K562 (cell line): ENCODE measurements at regions not wholly inside any gene's neighbourhood (a gene's known extent, or its start where the extent isn't known, plus 50 kb on each side); places are given as distances from the start of the nearest gene placed in this dataset.

ENCODE experiments used
- ATAC-seq: fragments of 200-7000 bp; cut with Tn5 transposase; 3 replicates; pipeline ENCODE4 v1.9.1; 2020; ENCODE audit warnings: moderate library complexity
- BruUV-seq: library from RNA; stranded (reverse); fragments of 400-500 nt; replicated peaks from 2 replicates; lab custom pipeline; 2021; lab: Mats Ljungman, UMichigan
- CTCF ChIA-PET: fragments of 300-600 bp; formaldehyde crosslinking; extraction: SDS; loops from one replicate; lab custom pipeline; 2021; ENCODE audit warnings: low intra/inter-chr PET ratio; lab: Yijun Ruan, JAX
- POLR2A ChIA-PET: fragments of 300-600, 350-650 bp; sonication (Branson Sonifier 250); formaldehyde crosslinking; extraction: SDS; loops from one replicate; lab custom pipeline; 2021; ENCODE audit warnings: antibody characterized with exemption, inconsistent platforms; lab: Yijun Ruan, JAX
- DNase-seq, 4 experiments: peaks; one replicate each; pipeline versions ENCODE4 v3.0.0 to v3.0.0-alpha.2; 2011 to 2018; ENCODE audit warnings: low spot score in 3 of 4, mixed read lengths in 3 of 4; ENCODE audit errors: extremely low read depth in 1 of 4
- FAIRE-seq: peaks from 2 replicates; lab custom pipeline; 2011; peaks lifted over from hg19 to GRCh38; lab: Jason Lieb, UNC
- H2AFZ ChIP-seq: 2 replicates; pipeline ENCODE4 v1.6.0; 2011; ENCODE audit warnings: low read depth, low read length, control low read depth, inconsistent platforms
- H3K27ac ChIP-seq: fragments of 200-600 bp; 3 replicates; pipeline ENCODE4 v1.8.0; 2011; ENCODE audit warnings: low read depth, mild to moderate bottlenecking, control low read depth, inconsistent platforms, low read length, moderate library complexity, mixed read lengths; ENCODE audit errors: extremely low read depth
- H3K27me3 ChIP-seq, 2 experiments: fragments of 300-600 bp in 1 of 2; 2 replicates in 1 of 2; 3 replicates in 1 of 2; pipeline versions ENCODE4 v1.6.0 to v1.8.0; 2011; ENCODE audit warnings: inconsistent platforms in 2 of 2, low read length in 2 of 2, mild to moderate bottlenecking in 1 of 2, mixed read lengths in 1 of 2, moderate library complexity in 1 of 2; ENCODE audit not compliant: control insufficient read depth in 2 of 2, insufficient read depth in 2 of 2
- H3K36me3 ChIP-seq: fragments of 300-600 bp; 3 replicates; pipeline ENCODE4 v1.8.0; 2011; ENCODE audit warnings: mild to moderate bottlenecking, low read length, inconsistent platforms; ENCODE audit not compliant: control insufficient read depth, insufficient read depth
- H3K4me1 ChIP-seq, 2 experiments: fragments of 200-600 bp in 1 of 2; replicated peaks in 1 of 2; 2 replicates in 1 of 2; 3 replicates in 1 of 2; pipeline versions ENCODE4 v1.5.1 to v1.8.0; 2011; ENCODE audit warnings: inconsistent platforms in 2 of 2, low read length in 2 of 2, mild to moderate bottlenecking in 1 of 2, mixed read lengths in 1 of 2, moderate library complexity in 1 of 2; ENCODE audit not compliant: control insufficient read depth in 2 of 2, insufficient read depth in 2 of 2
- H3K4me2 ChIP-seq: 2 replicates; pipeline ENCODE4 v1.6.1; 2011; ENCODE audit warnings: low read length, control low read depth, inconsistent platforms, mixed read lengths; ENCODE audit not compliant: insufficient read depth
- H3K4me3 ChIP-seq: fragments of 200-600 bp; sonication (generic), shearing (Covaris generic); 2 replicates; pipeline ENCODE4 v1.5.1; 2016; ENCODE audit warnings: control low read depth, inconsistent platforms
- H3K79me2 ChIP-seq: fragments of 200-600 bp; 3 replicates; pipeline ENCODE4 v1.8.0; 2011; ENCODE audit warnings: low read length, inconsistent platforms; ENCODE audit not compliant: control insufficient read depth, insufficient read depth
- H3K9ac ChIP-seq, 2 experiments: 2 replicates each; pipeline versions ENCODE4 v1.6.0 to v1.6.1; 2011; ENCODE audit warnings: low read depth in 2 of 2, low read length in 2 of 2, control low read depth in 1 of 2, inconsistent platforms in 1 of 2, mild to moderate bottlenecking in 1 of 2, mixed read lengths in 1 of 2; ENCODE audit not compliant: insufficient read depth in 1 of 2
- H3K9me1 ChIP-seq: one replicate; pipeline ENCODE4 v1.6.0; 2011; ENCODE audit warnings: inconsistent platforms, mild to moderate bottlenecking, low read length, moderate library complexity; ENCODE audit not compliant: control insufficient read depth, insufficient read depth
- H3K9me3 ChIP-seq: replicated peaks from 2 replicates; pipeline ENCODE4 v1.5.1; 2011; ENCODE audit warnings: low read depth, low read length, inconsistent platforms; ENCODE audit not compliant: control insufficient read depth, insufficient read depth
- H4K20me1 ChIP-seq: replicated peaks from 2 replicates; pipeline ENCODE4 v1.6.1; 2011; ENCODE audit warnings: low read length, inconsistent platforms, mixed read lengths; ENCODE audit not compliant: control insufficient read depth, insufficient read depth
- CHD4 ChIP-seq: fragments of 200-600 bp; sonication (generic); IDR thresholded peaks from 3 replicates; pipeline ENCODE4 v1.6.1; 2012; ENCODE audit warnings: low read depth, mild to moderate bottlenecking, mixed read lengths, low read length, inconsistent platforms; ENCODE audit not compliant: insufficient read depth, insufficient replicate concordance, poor library complexity, severe bottlenecking
- ETS2 ChIP-seq: IDR thresholded peaks from 2 replicates; pipeline ENCODE4 v1.6.1; 2016; ENCODE audit warnings: borderline replicate concordance, missing genetic modification characterization, mild to moderate bottlenecking, moderate library complexity, missing compliant biosample characterization; ENCODE audit not compliant: poor library complexity, severe bottlenecking
- FOS ChIP-seq: IDR thresholded peaks from 3 replicates; pipeline ENCODE4 v1.6.1; 2011; ENCODE audit not compliant: insufficient read length; ENCODE audit errors: extremely low read depth
- IRF9 ChIP-seq: fragments of 450-650 bp; IDR thresholded peaks from 2 replicates; pipeline ENCODE4 v1.6.1; 2016; ENCODE audit warnings: missing biosample characterization, missing genetic modification characterization
- MTF1 ChIP-seq: fragments of 250-450 bp; sonication (Bioruptor Pico); IDR thresholded peaks from 2 replicates; pipeline ENCODE4 v1.9.0; 2021; ENCODE audit warnings: moderate library complexity, mild to moderate bottlenecking, inconsistent platforms, borderline replicate concordance
- SRF ChIP-seq, 2 experiments: fragments of 250-450, 450-650 bp in 1 of 2; sonication (Bioruptor Pico) in 1 of 2; sonication (generic) in 1 of 2; formaldehyde crosslinking; IDR thresholded peaks; 2 replicates each; pipeline versions ENCODE4 v1.5.0 to v1.5.1; 2020 to 2022; ENCODE audit warnings: mild to moderate bottlenecking in 1 of 2, missing genetic modification reagents in 1 of 2
- WGBS: fragments of 100-300 bp; shearing (Covaris generic); methylation state at CpG from one replicate; pipeline ENCODE4 v1.1.6; 2016; ENCODE audit warnings: low coverage, mixed read lengths; ENCODE audit not compliant: insufficient coverage; ENCODE audit errors: missing lambda C conversion rate; 5-methylcytosine and 5-hydroxymethylcytosine counted together
- in situ Hi-C: fragments of 300-500 bp; cut with MboI; formaldehyde crosslinking; loops from 4 replicates; pipeline ENCODE4 v1.15.0; 2018; ENCODE audit warnings: inconsistent platforms, mixed read lengths
- intact Hi-C: fragments of 100-400 bp; cut with micrococcal nuclease; formaldehyde crosslinking; loops from 2 replicates; pipeline ENCODE4 v1.14.2; 2022
- TF ChIP-seq, protein P1 (sequence below), 2 experiments: fragments of 450-650 bp; IDR thresholded peaks; 2 replicates each; pipeline ENCODE4 v1.6.1; 2018; ENCODE audit warnings: mild to moderate bottlenecking in 2 of 2, low read depth in 1 of 2; ENCODE audit not compliant: partially characterized antibody in 2 of 2
- TF ChIP-seq, protein P2 (sequence below), 3 experiments: IDR thresholded peaks in 2 of 3; conservative IDR thresholded peaks in 1 of 3; 2 replicates each; pipeline ENCODE4 v1.5.1; 2011 to 2012; ENCODE audit warnings: low read length in 3 of 3, mild to moderate bottlenecking in 3 of 3, control low read depth in 2 of 3, improper control_type of control experiment in 1 of 3, inconsistent platforms in 1 of 3, low read depth in 1 of 3, mixed read lengths in 1 of 3, moderate library complexity in 1 of 3; ENCODE audit not compliant: insufficient read depth in 2 of 3

DNA sequence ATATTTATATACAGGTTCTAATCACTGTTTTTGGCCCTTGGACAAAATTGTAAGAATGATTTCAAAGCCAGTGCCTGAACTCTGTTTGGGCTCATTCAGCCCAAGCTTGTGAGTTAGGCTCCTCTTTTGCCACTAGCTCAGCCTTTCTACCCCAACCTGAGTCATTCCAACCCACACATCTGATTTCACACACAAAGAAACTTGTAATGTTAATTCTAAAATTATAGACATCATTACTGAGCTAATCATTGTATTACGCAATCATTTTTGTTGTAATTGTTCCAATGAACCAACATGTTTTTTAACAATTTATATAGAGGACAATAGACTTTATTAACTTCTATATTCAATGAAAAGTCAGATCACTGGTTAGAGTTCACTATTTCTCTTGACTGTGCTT is 441.1 kb downstream of the ETNK1 start:
- H3K79me2 ChIP-seq, result no peaks in the 10 kb centered on the region
- no peak overlapping the region for H3K9ac ChIP-seq
- H3K4me3 ChIP-seq, result no peak overlapping the region
- H3K36me3 ChIP-seq, result no peaks in the 10 kb centered on the region
- ChIA-PET CTCF (no interaction called here), POLR2A (interaction anchor here (0.9 kb wide), 1 partner anchor 35 kb away, joined by 4 read pairs; no protein-coding TSS in a partner anchor)
- H3K27me3 ChIP-seq, result no peaks in the 10 kb centered on the region
- no peaks in the 10 kb centered on the region for H3K9me1 ChIP-seq
- no peak for FAIRE-seq
- no peak overlapping the region for H3K27ac ChIP-seq
- in situ Hi-C loops, result no loop called here
- no TSS peak for BruUV-seq
- no peak for DNase-seq
- no peaks in the 10 kb centered on the region for H4K20me1 ChIP-seq
- 48% methylated on average over 1 of the region's 1 CpG for WGBS
- H3K9me3 ChIP-seq, result no peaks in the 10 kb centered on the region
- no peaks in the 10 kb centered on the region for H3K4me1 ChIP-seq
- no peak overlapping the region for H3K4me2 ChIP-seq
- H2AFZ ChIP-seq, result no peak overlapping the region
- no peak for ATAC-seq
- intact Hi-C loops, result no loop called here
- TF ChIP-seq, protein P1, sequence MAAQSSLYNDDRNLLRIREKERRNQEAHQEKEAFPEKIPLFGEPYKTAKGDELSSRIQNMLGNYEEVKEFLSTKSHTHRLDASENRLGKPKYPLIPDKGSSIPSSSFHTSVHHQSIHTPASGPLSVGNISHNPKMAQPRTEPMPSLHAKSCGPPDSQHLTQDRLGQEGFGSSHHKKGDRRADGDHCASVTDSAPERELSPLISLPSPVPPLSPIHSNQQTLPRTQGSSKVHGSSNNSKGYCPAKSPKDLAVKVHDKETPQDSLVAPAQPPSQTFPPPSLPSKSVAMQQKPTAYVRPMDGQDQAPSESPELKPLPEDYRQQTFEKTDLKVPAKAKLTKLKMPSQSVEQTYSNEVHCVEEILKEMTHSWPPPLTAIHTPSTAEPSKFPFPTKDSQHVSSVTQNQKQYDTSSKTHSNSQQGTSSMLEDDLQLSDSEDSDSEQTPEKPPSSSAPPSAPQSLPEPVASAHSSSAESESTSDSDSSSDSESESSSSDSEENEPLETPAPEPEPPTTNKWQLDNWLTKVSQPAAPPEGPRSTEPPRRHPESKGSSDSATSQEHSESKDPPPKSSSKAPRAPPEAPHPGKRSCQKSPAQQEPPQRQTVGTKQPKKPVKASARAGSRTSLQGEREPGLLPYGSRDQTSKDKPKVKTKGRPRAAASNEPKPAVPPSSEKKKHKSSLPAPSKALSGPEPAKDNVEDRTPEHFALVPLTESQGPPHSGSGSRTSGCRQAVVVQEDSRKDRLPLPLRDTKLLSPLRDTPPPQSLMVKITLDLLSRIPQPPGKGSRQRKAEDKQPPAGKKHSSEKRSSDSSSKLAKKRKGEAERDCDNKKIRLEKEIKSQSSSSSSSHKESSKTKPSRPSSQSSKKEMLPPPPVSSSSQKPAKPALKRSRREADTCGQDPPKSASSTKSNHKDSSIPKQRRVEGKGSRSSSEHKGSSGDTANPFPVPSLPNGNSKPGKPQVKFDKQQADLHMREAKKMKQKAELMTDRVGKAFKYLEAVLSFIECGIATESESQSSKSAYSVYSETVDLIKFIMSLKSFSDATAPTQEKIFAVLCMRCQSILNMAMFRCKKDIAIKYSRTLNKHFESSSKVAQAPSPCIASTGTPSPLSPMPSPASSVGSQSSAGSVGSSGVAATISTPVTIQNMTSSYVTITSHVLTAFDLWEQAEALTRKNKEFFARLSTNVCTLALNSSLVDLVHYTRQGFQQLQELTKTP (IDR thresholded peaks at IDR 0.05; ENCODE audit: low read depth in 1 of 2, partially characterized antibody in 2 of 2), result no peak
- TF ChIP-seq SRF (CRISPR knock-in tag; IDR thresholded peaks at IDR 0.05), result no peak
- TF ChIP-seq FOS, result no peak
- TF ChIP-seq MTF1 (CRISPR knock-in tag), result no peak
- TF ChIP-seq ETS2 (tag), result no peak
- peak; percentile 38; the same call in 1 of the 2 replicates for TF ChIP-seq IRF9
- TF ChIP-seq CHD4, result no peak
- TF ChIP-seq, protein P2, sequence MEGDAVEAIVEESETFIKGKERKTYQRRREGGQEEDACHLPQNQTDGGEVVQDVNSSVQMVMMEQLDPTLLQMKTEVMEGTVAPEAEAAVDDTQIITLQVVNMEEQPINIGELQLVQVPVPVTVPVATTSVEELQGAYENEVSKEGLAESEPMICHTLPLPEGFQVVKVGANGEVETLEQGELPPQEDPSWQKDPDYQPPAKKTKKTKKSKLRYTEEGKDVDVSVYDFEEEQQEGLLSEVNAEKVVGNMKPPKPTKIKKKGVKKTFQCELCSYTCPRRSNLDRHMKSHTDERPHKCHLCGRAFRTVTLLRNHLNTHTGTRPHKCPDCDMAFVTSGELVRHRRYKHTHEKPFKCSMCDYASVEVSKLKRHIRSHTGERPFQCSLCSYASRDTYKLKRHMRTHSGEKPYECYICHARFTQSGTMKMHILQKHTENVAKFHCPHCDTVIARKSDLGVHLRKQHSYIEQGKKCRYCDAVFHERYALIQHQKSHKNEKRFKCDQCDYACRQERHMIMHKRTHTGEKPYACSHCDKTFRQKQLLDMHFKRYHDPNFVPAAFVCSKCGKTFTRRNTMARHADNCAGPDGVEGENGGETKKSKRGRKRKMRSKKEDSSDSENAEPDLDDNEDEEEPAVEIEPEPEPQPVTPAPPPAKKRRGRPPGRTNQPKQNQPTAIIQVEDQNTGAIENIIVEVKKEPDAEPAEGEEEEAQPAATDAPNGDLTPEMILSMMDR (IDR thresholded peaks at IDR 0.05 in 2 of 3, conservative IDR thresholded peaks at IDR 0.05 in 1 of 3; ENCODE audit: insufficient read depth in 2 of 3, low read depth in 1 of 3, low read length in 3 of 3), result no peak
